IPS-NIHi7 (cell line): ENCODE measurements at regions not wholly inside any gene's neighbourhood (a gene's known extent, or its start where the extent isn't known, plus 50 kb on each side); places are given as distances from the start of the nearest gene placed in this dataset.

Source experiments
- DNase-seq: peaks from one replicate; pipeline ENCODE4 v3.0.0; 2012; ENCODE audit warnings: mixed read lengths; ENCODE audit errors: extremely low spot score

GRCh38 chr6:98454809-98455322, 379.5 kb upstream of the POU3F2 start:
- DNase-seq = no peak

DNA sequence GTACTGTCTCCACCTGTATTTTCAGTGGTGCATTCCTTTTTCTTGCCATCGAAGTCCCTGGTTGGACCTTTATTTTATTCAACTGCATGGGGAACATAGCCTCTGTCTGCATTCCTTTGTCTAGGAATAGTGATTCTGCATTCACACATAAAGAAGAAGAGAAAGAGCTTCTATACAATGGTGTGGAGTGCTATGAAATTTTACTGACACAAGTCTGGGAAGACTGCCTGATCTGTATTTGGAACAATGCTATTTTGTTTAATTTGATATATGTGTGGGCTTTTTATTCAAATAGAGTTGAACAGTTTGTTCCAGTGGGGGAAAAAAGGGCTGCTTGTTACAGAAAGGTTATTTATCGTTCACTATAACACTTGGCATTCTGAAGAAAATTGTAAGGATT, 375.7 kb upstream of the POU3F2 start:
- DNase-seq = no peak

DNA sequence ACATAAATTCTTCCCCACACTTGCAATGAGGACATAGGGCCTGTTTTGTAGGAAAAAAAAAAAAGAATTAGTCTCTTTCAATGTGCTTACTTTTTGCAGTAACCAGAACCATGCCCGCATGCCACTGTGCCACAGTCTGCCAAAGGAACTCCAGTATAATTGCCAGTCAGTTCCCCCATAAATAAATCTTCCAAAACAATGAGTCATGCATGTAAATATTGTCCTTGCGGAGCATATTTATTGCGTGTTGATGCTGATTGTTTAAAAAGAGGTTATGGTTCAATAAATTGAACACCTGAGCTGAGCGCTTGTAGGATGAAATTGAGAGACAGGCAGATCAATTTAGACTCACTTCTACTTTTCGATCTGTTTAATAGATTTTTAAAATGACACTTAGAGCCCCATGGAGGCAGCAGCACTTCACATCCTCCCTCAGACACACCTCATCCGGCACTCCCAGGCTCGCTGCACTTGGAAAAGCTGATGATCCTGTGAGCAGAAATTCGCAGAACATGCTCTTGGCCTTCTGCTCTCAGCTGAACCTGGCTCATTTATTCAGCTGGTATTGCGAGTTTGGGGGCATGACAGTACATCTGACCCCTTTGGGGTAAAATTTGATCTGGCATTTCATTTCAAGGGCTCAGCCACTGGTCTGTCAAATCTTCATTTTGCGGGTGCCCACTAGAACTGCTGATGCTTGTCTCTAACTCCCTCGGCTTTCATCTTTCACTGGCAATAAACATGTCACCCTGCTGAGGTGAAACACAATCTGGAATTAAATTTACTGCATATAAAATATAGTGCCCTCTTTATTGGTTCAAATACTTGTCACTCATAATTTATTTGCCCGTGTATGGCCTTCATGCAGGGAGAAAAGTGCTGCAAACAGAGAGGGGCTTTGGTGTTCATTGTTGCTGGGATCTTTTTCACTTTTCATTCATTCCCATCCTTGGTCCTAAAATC, 371.1 kb upstream of the POU3F2 start:
- no peak for DNase-seq

DNA sequence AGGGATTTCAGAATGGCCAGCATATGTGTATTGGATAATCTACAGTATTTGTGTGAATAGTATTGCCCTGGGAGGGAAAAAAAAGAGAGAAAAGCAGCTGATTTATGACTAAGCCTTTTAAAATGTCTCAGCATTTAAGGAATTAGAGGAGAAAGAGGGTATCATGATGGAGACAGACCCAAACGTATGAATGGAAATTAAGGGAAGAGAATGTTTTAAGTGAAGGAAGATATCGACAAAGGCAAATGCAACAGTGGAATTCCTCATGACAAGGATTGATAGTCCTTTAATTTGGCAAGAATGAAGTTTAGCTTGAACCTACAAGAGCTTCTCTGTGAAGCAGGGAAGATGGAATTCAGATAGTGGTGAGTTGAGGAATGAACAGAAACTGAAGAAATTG, 367.3 kb upstream of the POU3F2 start:
- DNase-seq = no peak

GRCh38 chr6:98467902-98468301, 366.5 kb upstream of the POU3F2 start:
- DNase-seq = no peak

DNA sequence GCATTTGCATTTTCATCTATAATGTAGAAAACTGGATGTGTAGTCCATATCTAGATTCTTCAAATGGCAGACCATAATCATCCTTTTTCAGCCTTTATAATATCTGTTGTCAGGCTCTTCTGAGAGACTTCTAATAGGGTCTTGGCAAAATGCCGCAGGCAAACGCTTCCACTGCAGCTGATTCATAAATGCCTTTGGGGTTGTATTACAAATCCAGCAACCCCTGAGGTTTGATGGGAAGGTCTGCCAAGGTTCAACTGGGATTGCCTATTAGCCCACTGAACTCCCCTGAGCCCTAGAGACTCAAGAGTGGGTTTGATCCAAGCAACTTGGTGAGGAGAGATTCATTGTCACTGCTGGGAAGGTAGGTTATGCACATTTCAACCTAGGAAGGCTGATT, 365.2 kb upstream of the POU3F2 start:
- no peak for DNase-seq

- peak; percentile 20 for DNase-seq
Observed at GRCh38 chr6:98470821-98471220, 363.6 kb upstream of the POU3F2 start.

DNA sequence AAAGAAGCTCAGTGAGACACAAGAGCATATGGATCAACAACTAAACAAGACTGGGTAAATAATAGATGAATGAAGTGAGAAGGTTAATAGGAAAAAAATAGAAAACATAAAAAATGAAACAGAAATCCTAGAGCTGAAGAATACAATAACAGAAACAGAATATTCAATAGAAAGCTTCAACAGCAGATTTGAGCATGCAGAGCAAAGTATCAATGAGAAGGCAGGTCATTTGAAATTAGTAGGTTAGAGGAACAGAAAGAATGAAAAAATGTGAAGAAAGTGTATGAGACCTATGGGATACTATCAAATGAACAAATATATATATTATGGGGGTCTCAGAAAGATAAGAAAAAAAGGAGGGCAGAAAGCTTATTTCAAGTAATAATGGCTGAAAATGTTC, 362.9 kb upstream of the POU3F2 start:
- no peak for DNase-seq

GRCh38 chr6:98477231-98477630, 357.1 kb upstream of the POU3F2 start:
- DNase-seq = no peak

GRCh38 chr6:98484696-98485095, 349.7 kb upstream of the POU3F2 start:
- no peak for DNase-seq

DNA sequence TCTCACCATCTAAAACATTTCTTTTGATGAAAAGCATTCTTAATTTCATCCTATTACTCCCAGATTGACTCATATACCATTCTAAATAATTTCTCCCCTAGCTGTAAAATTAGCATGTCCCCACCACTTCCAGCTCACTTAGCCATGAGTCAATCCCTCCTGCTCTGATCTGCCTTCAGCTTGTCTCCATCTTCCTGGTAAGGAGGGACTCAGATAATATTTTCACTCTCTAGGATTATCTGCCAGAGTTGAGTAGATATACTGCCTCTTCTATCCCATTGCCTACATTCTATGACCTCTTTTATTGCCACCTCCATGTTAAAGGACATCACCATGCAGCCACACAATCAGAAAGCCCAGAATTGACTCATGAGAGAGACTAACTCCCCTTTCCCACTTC, 348.8 kb upstream of the POU3F2 start:
- no peak for DNase-seq

- DNase-seq = peak; percentile 19
Observed at GRCh38 chr6:98486057-98486456, 348.3 kb upstream of the POU3F2 start.

GRCh38 chr6:98487612-98488011, 346.8 kb upstream of the POU3F2 start:
- DNase-seq = peak; percentile 45

DNA sequence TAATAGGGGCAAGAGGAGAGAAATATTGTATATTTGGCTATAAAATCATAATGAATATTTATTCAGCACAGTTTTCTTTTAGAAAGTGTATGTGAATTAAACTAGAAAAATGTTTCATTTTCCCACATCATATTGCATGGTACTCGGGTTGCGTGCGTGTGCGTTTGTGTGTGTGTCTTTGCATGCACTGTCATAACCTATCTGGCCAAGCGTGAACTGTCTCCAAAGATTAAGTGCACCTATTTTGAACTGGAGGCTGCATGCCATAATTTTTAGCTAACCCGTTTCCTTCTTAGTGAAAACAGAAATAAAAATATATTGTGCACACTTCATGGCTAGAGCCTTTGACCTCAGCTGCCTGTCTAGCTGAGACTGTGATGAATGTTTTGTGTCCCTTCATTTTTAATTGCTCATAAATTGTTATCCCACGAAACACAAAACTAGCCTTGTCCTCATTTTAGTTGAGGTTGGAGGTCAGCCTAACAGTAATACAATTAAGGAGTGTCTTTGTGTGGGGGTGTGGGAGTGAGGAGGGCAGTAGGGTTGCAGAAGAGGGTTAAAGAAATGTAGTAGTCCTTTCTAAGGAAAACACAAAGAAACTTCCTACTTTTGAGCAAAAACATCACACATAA, 336.1 kb upstream of the POU3F2 start:
- DNase-seq = no peak

DNA sequence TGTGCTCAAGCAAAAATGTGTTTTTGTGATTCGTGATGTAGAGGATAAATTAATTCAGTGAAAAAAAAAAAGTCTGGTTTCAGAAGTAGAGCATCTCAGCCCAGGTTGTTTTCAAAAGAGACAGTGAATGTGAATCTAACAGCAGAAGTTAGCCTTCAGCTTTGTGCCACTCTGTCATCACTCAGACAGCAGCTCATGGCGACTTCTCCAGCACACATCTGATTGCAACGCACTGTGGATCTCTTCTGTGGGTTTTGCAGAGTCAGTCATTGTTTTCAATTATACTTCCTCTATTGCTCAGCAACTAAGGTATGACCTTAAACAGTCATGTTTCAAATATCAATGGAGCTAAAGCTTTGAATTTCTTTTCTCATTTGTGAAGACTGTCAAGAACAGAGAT, 335.5 kb upstream of the POU3F2 start:
- no peak for DNase-seq

DNA sequence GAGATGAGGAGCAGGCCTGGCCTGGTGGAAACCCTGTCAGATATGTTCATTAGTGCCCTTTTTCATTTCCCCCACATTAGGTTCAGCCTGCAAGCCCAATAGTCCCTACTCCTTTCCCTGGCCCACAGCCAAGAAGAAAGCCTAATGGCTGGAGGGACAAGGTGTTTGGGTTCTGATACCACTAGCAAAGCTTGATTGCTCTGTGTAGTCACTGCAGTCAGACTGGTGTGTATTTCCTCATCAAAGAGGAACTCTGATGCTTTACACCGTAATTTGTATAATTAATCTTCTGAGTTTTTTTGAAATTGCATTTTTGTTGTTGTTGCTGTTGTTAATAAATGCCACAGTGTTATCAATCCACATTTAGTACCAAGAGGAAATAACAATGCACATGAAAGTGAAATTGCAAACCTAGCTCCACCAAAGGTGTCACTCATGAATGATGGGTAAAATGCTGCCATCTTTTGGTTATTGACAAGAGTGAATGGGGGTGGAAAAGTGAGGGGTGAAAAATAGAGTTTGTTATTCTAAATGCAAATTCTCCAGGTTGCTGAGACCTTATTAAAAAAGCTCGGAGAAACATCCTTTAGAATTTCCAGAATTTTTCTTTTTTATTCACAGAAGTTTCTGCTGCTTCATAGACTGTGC, 320.2 kb upstream of the POU3F2 start:
- no peak for DNase-seq

GRCh38 chr6:98514796-98515195, 319.6 kb upstream of the POU3F2 start:
- DNase-seq = no peak

DNA sequence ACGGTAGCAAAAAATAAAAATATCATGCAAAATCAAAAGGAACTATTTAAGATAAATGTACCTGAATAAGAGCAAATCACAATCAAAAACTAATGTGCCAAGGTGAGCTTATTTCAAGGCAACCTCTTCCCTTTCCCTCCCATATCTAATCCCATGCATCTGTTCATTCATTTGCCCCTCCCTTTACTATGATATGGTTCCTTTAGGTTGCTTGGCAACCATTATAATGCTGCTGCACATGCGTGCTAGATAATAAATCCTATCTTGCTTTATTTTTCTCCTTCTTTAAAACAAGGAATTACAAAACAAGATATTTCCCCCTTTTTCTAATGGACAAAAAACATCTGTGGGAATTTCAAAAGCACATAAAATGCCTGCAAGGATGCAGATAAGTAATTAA, 318.2 kb upstream of the POU3F2 start:
- DNase-seq = no peak

GRCh38 chr6:98516866-98517265, 317.5 kb upstream of the POU3F2 start:
- no peak for DNase-seq

GRCh38 chr6:98525860-98526259, 308.5 kb upstream of the POU3F2 start:
- peak; percentile 37 for DNase-seq

GRCh38 chr6:98526465-98526864, 307.9 kb upstream of the POU3F2 start:
- no peak for DNase-seq

- DNase-seq = no peak
Observed at GRCh38 chr6:98529364-98529763, 305.0 kb upstream of the POU3F2 start.
